Transverse colon (tissue), 4 donors: ENCODE measurements at regions not wholly inside any gene's neighbourhood (a gene's known extent, or its start where the extent isn't known, plus 50 kb on each side); places are given as distances from the start of the nearest gene placed in this dataset.

Experiments
- CTCF ChIP-seq, 5 experiments: fragments of 200-600 bp in 3 of 5; fragments of 450-650 bp in 2 of 5; sonication (generic) in 3 of 5; IDR thresholded peaks; 1 replicate in 2 of 5; 2 replicates in 3 of 5; pipeline ENCODE4 v1.5.1; 2016 to 2017; ENCODE audit warnings: antibody characterized with exemption in 5 of 5, inconsistent platforms in 3 of 5, mild to moderate bottlenecking in 2 of 5, moderate library complexity in 1 of 5
- EP300 ChIP-seq: sonication (generic); formaldehyde crosslinking; IDR thresholded peaks from one replicate; pipeline ENCODE4 v1.6.1; 2017; ENCODE audit warnings: antibody characterized with exemption, low read depth
- POLR2A ChIP-seq: fragments of 450-650 bp; IDR thresholded peaks from one replicate; pipeline ENCODE4 v1.6.1; 2016; ENCODE audit warnings: antibody characterized with exemption, mild to moderate bottlenecking, moderate library complexity
- POLR2AphosphoS5 ChIP-seq, 3 donors: sonication (generic); formaldehyde crosslinking; IDR thresholded peaks; one replicate each; pipeline ENCODE4 v1.6.1; 2016; ENCODE audit warnings: antibody characterized with exemption in 3 of 3

GRCh38 chr12:77435446-77436091 is 370.2 kb upstream of the E2F7 start:
- TF ChIP-seq CTCF (IDR thresholded peaks at IDR 0.05): no peak
- TF ChIP-seq POLR2A: no peak
- no peak for TF ChIP-seq POLR2AphosphoS5 (IDR thresholded peaks at IDR 0.05)
- no peak for TF ChIP-seq EP300
